NCI-H2081 treated with DMSO at 0.1 percent for 48 hours (cell line): ENCODE measurements at regions not wholly inside any gene's neighbourhood (a gene's known extent, or its start where the extent isn't known, plus 50 kb on each side); places are given as distances from the start of the nearest gene placed in this dataset.

Experiments used
- DNase-seq: peaks from one replicate; lab custom pipeline; 2025; lab: John Stamatoyannopoulos, UW

GRCh38 chr13:78012046-78012445 is 93.4 kb upstream of the EDNRB start:
- no peak for DNase-seq

- no peak for DNase-seq
Measured at GRCh38 chr13:78004821-78005220, 86.2 kb upstream of the EDNRB start.

DNA sequence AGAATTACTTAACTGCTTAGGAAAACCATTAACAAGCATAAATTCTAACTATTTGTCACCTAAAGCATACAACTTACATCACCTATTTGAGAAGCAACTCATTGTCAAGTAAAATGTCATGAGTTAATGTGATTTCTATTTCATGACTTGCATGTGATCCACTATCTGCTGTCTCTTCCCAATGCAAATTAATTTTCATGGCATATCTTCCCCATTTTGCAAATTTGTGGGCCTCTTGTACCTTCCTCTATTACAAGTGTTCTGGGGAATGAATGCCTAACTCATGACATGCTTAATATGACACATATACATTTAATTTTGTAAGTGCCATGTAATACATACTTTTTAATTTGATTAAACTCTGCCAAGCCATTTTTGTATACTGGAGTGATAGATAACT is 81.1 kb upstream of the EDNRB start:
- DNase-seq: no peak

DNA sequence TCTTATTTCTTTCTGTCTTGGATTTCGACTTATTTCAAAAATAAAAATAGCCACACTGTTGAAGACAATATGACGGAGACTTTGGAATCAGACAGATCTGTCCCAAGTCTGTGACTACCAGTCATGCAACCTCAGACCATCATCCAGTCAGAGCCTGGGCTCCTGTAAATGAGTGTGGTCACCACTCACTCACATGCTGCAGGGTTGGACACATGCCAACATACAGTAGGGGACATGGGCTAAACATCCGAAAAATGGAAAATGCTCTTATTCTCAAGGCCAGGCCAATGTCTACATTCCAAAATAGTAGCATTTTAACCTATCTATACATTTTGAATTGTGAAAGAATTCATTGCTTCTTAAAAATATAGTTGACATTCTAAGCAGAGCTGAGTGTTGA is 75.5 kb upstream of the EDNRB start:
- DNase-seq: no peak

DNA sequence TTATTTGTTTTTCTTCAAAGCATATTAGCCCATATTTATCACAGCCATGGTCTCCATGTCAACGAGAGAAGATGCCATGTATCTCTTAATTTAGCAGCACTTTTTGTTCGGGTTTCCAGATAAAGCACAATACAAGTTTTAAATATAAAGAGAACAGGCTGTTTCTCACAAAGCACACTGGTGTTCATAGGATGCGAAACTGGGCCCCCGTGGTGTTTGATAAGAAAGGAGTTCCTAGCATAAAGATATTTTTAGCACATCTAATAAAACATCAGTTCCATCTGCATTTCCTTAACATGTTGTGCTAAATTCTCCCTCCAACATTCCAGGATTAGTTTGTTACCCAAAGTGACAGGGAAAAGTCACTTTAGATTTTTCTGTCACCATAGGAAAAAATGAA is 72.4 kb upstream of the EDNRB start:
- no peak for DNase-seq

GRCh38 chr13:77989281-77989680 is 70.7 kb upstream of the EDNRB start:
- no peak for DNase-seq

DNA sequence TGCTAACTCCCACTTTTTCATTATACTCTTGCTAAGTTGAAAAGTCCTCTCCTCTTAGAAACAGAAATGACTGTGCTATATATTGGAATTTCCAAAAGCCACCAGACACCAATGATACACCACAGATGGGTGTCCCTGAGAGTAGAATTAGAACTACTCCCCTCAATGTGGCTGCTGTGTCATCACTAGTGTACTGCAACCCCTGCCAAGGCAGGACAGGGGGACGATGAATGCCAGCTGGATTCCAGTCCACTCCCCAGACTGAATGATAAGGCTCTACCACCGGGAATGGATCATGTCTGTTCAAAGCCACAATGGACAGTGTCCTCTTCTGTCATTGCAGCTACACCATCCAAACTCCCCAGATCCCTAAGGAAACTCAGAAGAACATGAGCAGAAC is 69.7 kb upstream of the EDNRB start:
- DNase-seq: no peak

DNA sequence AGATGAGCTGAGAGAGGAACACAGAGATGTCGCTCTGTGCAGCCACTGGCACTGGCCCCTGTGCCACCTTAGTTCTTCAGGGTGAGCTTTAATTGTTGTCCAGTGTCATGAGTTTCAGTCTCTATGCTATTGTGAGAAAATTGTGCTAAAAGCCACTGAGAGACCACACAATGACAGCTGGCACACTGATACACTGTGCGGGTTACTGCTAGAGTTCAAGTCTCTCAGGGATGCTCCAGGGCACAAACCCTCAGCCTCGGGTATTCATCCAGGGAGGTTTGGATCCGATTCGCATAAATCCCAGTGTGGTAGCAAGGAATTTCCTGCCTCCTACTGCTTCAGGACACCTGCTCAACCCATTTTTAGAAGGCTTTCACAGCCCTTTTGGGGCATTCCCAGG is 68.1 kb upstream of the EDNRB start:
- DNase-seq: no peak

DNA sequence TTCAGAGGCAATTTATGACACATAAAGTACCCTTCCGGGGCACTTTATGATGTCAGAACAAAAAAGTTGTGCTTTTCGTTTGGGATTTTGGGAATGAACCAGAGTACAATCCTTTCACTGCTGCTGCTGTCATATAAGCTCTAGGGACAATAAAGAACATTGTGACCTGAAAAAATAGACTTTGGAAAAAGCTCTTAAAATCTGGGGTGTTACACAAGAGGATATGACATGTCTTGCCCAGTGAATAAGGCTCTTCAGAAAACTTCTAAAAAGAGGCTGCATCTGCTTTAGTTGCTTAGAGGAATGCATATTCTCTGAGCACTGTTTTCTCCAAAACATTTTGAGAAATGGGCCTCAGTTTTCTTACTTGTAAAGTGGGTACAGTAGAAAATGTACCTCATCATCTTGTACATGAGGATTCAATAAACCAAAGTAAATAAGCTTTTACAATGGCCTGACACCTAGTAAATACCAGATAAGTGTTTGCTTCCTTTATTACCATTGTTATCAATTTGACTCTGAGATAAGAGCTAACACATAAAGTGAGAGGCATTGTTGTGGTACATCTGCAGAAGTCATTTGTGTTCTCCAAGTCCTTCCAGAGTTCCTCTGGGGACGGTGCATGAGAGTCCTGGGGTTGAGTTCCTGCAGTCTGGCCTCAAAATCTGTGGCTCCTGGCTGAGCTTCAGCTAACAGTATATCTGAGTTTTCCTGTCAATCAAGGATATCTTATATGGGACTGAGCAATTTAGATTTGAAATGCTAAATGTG is 67.4 kb upstream of the EDNRB start:
- DNase-seq: no peak

DNA sequence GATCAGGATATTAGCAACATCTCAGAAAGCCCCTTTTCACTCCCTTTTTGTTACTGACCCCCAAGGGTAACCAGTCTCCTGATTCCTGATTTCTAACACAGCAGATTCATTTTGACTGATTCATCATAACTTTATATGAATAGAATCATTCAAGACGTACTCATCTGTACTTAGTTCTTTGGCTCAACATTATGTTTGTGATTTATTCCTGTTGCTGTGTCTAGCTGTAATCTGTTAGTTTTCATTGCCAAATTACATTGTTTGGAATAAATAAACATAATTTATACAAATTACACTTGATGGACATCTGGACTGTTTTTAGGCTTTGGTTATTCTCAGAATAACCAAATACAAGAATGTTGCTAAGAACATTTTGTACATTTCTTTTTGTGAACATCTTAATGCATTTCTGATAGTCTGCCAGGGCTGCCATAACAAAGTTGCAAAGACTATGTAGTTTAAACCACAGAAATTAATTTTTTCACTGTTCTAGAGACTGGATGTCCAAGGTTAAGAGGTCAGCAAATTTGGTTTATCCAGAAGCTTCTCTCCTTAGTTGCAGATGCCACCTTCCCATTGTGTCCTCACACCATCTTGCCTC is 62.8 kb upstream of the EDNRB start:
- DNase-seq: no peak

DNA sequence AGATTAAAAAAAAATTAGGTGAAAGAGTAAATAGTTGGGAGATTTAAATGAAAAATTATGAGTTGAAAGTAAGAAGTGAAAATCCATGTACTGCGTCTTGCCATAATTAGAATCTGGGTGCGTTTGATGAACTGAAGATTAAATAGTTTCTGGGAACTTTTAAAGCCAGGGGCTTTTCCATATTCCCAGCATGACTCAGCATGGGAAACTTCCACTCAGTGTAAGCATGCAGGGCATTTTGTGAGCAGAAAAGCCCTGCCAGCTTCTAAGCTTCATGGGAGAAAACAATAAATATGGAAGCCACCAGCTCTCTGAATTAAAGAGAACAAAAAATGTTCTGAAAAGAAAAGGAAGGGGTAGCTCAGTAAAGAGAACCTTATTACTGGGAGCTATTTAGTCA is 62.0 kb upstream of the EDNRB start:
- DNase-seq: no peak

DNA sequence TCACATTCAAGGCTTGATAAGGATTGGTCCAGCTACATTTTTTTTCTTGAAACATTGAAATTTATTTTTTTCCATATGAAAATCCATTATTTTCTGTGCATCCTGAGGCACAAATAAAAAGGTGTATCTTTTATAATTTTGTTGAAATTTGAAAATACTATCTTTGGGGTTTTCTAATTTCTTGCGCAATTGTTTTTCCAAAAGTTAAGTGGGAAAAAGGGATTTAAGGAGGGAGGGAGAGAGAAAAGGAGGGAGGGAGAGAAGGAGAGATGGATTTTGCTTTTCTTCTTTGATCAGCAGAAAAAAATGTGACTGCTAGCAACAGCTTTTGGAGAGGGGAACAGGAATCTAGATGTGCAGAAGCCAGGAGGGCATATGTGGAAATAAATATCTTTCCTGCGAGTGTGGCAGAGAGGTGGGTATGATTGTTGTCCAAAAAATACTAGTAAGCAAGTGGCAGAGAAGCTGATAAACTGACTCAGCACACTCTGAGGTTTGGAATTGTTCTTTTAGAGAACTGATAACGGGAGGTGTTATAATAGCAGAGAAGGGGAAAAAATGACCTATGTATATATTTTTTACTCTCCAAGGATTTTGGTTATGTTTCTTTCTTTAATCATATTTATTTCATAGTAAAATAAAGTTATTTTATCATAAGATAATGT is 61.2 kb upstream of the EDNRB start:
- DNase-seq: no peak

DNA sequence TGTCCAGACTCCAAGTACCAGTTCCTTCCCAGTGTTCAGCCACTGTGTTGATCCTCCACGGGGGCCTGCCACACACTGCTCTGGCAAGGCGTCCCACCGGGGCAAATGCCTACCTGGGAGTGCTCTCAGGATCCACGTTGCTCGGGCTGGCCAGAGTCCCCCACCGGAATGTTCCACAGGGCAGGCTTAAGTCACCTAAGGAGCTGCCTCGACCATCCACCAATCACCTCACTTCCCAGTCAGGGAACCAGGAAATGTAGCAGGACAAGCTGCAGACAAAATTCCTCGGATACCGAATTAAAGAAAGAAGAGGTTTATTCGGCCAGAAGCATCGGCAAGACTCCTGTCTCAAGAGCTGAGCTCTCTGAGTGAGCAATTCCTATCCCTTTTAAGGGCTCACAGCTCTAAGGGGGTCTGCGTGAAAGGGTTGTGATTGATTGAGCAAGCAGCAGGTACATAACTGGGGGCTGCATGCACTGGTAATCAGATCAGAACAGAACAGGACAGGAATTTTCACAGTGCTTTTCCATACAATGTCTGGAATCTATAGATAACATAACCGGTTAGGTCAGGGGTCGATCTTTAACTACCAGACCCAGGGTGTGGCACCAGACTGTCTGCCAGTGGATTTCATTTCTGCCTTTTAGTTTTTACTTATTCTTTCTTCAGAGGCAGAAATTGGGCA is 56.9 kb upstream of the EDNRB start:
- DNase-seq: no peak

DNA sequence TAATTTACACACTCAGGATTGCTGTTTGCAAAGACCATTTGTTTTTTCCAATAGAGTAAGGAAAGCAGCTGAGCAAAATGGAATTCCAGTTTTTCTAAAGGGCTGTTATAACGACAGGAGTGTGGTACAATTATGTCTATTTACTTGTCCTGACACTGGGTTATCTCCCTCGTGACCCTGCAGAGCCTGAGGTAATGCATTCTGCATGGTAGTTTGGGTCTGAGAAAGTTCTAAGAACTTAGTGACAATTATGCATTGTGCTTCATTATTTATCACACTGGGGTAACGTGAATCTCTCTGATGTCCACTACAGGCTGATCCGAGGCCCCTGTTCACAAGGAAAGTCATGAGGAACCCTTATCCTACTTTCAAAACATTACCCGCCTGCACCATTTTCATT is 50.7 kb upstream of the EDNRB start:
- no peak for DNase-seq
